Thyroid gland (tissue), 4 donors: ENCODE measurements at regions not wholly inside any gene's neighbourhood (a gene's known extent, or its start where the extent isn't known, plus 50 kb on each side); places are given as distances from the start of the nearest gene placed in this dataset.

ENCODE experiments used
- DNase-seq, 2 donors: peaks; one replicate each; pipeline ENCODE4 v3.0.0-alpha.2; 2019
- H3K27ac ChIP-seq, 3 donors: fragments of 200-600 bp; sonication (generic); 1 replicate in 2 of 3; 2 replicates in 1 of 3; pipeline ENCODE4 v1.5.1; 2016 to 2019; ENCODE audit warnings: mild to moderate bottlenecking in 1 of 3, moderate library complexity in 1 of 3
- H3K27me3 ChIP-seq: fragments of 200-600 bp; sonication (generic); one replicate; pipeline ENCODE4 v1.5.1; 2019
- H3K36me3 ChIP-seq, 2 donors: fragments of 200-600 bp; sonication (generic); one replicate each; pipeline ENCODE4 v1.5.1; 2016 to 2019
- H3K4me1 ChIP-seq, 2 donors: fragments of 200-600 bp; sonication (generic); one replicate each; pipeline ENCODE4 v1.5.1; 2017 to 2019
- H3K4me3 ChIP-seq, 3 donors: fragments of 200-600 bp; sonication (generic); replicated peaks in 1 of 3; 1 replicate in 2 of 3; 2 replicates in 1 of 3; pipeline ENCODE4 v1.5.1; 2016; ENCODE audit warnings: mild to moderate bottlenecking in 1 of 3
- H3K9me3 ChIP-seq: fragments of 200-600 bp; sonication (generic); one replicate; pipeline ENCODE4 v1.5.1; 2017
- CTCF ChIP-seq, 6 experiments: fragments of 200-600 bp in 3 of 6; fragments of 450-650 bp in 3 of 6; sonication (generic) in 3 of 6; IDR thresholded peaks; one replicate each; pipeline ENCODE4 v1.5.1; 2016 to 2019; ENCODE audit warnings: antibody characterized with exemption in 6 of 6, mild to moderate bottlenecking in 2 of 6, inconsistent platforms in 1 of 6, moderate library complexity in 1 of 6
- POLR2A ChIP-seq, 2 donors: fragments of 450-650 bp; IDR thresholded peaks; one replicate each; pipeline ENCODE4 v1.6.1; 2017; ENCODE audit warnings: antibody characterized with exemption in 2 of 2, mild to moderate bottlenecking in 2 of 2, moderate library complexity in 1 of 2
- WGBS, 2 donors: methylation state at CpG; one replicate each; pipeline ENCODE4 v1.1.5; 2017; 5-methylcytosine and 5-hydroxymethylcytosine counted together
- intact Hi-C: fragments of 100-400 bp; cut with DNase I; formaldehyde crosslinking; loops from one replicate; pipeline ENCODE4 v1.15.1; 2023

GRCh38 chr12:58079806-58080205 lies 138.4 kb downstream of the ATP23 start:
- Histone ChIP-seq H3K4me1 (no peaks in the 10 kb centered on the region), H3K27ac (no peak overlapping the region), H3K27me3 (no peaks in the 10 kb centered on the region), H3K36me3 (no peaks in the 10 kb centered on the region), H3K9me3 (no peaks in the 10 kb centered on the region), H3K4me3 (no peak overlapping the region)
- WGBS, 2 donors: 74 to 80% methylated on average over 1 of the region's 1 CpG
- TF ChIP-seq CTCF (IDR thresholded peaks at IDR 0.05) (no peak), POLR2A (IDR thresholded peaks at IDR 0.05) (no peak)
- intact Hi-C loops: no loop called here
- no peak for DNase-seq

- no peak overlapping the region for H3K4me3 ChIP-seq
- TF ChIP-seq POLR2A (IDR thresholded peaks at IDR 0.05) (no peak), CTCF (IDR thresholded peaks at IDR 0.05) (no peak)
- H3K9me3 ChIP-seq: no peaks in the 10 kb centered on the region
- no peak for DNase-seq
- no peaks in the 10 kb centered on the region for H3K27me3 ChIP-seq
- no peak overlapping the region for H3K27ac ChIP-seq
- 0% methylated on average over 1 of the region's 1 CpG for WGBS, 2 donors
- intact Hi-C loops: no loop called here
- no peaks in the 10 kb centered on the region for H3K36me3 ChIP-seq
- H3K4me1 ChIP-seq: no peaks in the 10 kb centered on the region
These were observed 140.1 kb downstream of the ATP23 start for GRCh38 chr12:58081488-58081887.

- H3K9me3 ChIP-seq: no peaks in the 10 kb centered on the region
- intact Hi-C loops: no loop called here
- no peak overlapping the region for H3K4me3 ChIP-seq
- H3K4me1 ChIP-seq: no peaks in the 10 kb centered on the region
- H3K27ac ChIP-seq: no peak overlapping the region
- no peaks in the 10 kb centered on the region for H3K36me3 ChIP-seq
- DNase-seq: no peak
- WGBS, 2 donors: 87 to 96% methylated on average over 2 of the region's 2 CpGs
- TF ChIP-seq CTCF (IDR thresholded peaks at IDR 0.05): no peak
- no peak for TF ChIP-seq POLR2A (IDR thresholded peaks at IDR 0.05)
- H3K27me3 ChIP-seq: no peaks in the 10 kb centered on the region
These were observed 141.6 kb downstream of the ATP23 start for GRCh38 chr12:58082996-58083395.

GRCh38 chr12:58086006-58086405 lies 144.6 kb downstream of the ATP23 start:
- Histone ChIP-seq H3K4me3 (no peak overlapping the region), H3K36me3 (no peaks in the 10 kb centered on the region), H3K27ac (no peak overlapping the region), H3K27me3 (no peaks in the 10 kb centered on the region), H3K4me1 (no peaks in the 10 kb centered on the region), H3K9me3 (no peaks in the 10 kb centered on the region)
- DNase-seq: no peak
- TF ChIP-seq POLR2A (IDR thresholded peaks at IDR 0.05) (no peak), CTCF (IDR thresholded peaks at IDR 0.05) (no peak)
- intact Hi-C loops: no loop called here
- WGBS, 2 donors: 84 to 92% methylated on average over 2 of the region's 2 CpGs

GRCh38 chr12:58086930-58087329 lies 145.6 kb downstream of the ATP23 start:
- no peaks in the 10 kb centered on the region for H3K4me1 ChIP-seq
- no peaks in the 10 kb centered on the region for H3K27me3 ChIP-seq
- 94% methylated on average over 6 of the region's 6 CpGs for WGBS, 2 donors
- no peak for TF ChIP-seq POLR2A (IDR thresholded peaks at IDR 0.05)
- no peak for TF ChIP-seq CTCF (IDR thresholded peaks at IDR 0.05)
- no peak for DNase-seq
- no peaks in the 10 kb centered on the region for H3K36me3 ChIP-seq
- H3K4me3 ChIP-seq: no peak overlapping the region
- intact Hi-C loops: no loop called here
- H3K9me3 ChIP-seq: no peaks in the 10 kb centered on the region
- no peak overlapping the region for H3K27ac ChIP-seq
